ENCODE measurements at regions not wholly inside any gene's neighbourhood (a gene's known extent, or its start where the extent isn't known, plus 50 kb on each side); places are given as distances from the start of the nearest gene placed in this dataset.

DNA sequence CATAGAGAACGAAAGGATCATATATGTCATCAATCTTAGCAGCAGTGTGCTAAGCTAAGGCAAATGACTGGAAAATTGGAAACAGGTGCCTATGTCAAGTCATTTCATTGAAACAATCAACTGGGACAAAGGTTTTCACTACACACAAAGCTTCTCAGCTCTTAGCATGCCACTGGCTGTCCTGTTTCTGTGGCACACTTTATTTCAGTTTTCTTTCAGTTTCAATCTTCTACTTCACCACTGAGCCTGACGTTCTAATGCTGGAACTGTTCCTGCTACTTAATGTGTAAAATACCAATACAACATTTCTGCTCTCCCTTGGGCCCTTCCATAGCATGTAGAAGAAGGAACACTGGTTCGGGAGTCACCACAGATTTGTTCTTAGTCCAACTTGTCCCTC is 378.3 kb upstream of the FMR1 start:
- TF ChIP-seq, protein P1, sequence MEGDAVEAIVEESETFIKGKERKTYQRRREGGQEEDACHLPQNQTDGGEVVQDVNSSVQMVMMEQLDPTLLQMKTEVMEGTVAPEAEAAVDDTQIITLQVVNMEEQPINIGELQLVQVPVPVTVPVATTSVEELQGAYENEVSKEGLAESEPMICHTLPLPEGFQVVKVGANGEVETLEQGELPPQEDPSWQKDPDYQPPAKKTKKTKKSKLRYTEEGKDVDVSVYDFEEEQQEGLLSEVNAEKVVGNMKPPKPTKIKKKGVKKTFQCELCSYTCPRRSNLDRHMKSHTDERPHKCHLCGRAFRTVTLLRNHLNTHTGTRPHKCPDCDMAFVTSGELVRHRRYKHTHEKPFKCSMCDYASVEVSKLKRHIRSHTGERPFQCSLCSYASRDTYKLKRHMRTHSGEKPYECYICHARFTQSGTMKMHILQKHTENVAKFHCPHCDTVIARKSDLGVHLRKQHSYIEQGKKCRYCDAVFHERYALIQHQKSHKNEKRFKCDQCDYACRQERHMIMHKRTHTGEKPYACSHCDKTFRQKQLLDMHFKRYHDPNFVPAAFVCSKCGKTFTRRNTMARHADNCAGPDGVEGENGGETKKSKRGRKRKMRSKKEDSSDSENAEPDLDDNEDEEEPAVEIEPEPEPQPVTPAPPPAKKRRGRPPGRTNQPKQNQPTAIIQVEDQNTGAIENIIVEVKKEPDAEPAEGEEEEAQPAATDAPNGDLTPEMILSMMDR (conservative IDR thresholded peaks at IDR 0.05; ENCODE audit: low read length), result no peak
- TF ChIP-seq EZH2phosphoT487 (IDR thresholded peaks at IDR 0.05; ENCODE audit: borderline replicate concordance, low read depth, low read length), result no peak
